ENCODE measurements at regions not wholly inside any gene's neighbourhood (a gene's known extent, or its start where the extent isn't known, plus 50 kb on each side); places are given as distances from the start of the nearest gene placed in this dataset.
"Not testable (repeated sequence)": the region's sequence is repeated elsewhere in the genome, so short reads cannot be mapped to it uniquely, and the experiment has no call there.

DNA sequence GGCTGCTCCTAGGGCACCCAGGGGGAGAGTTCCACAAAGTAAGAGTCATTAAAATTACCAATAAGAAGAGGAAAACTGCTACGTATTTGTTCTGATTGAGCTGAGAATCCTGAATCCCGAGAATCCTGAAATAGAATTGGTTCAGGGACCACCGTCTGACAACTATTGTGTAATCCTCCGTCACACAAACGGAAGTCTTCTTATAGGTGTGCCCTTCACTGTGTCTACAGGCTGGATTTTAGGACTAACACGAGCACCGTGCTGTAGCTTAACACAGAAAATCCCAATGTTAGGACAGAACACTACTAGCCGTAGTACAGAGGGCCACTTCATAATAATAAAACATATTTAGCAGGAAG lies 50.6 kb upstream of the RNF182 start:
- no peak for DNase-seq (ENCODE audit: low read depth)

DNA sequence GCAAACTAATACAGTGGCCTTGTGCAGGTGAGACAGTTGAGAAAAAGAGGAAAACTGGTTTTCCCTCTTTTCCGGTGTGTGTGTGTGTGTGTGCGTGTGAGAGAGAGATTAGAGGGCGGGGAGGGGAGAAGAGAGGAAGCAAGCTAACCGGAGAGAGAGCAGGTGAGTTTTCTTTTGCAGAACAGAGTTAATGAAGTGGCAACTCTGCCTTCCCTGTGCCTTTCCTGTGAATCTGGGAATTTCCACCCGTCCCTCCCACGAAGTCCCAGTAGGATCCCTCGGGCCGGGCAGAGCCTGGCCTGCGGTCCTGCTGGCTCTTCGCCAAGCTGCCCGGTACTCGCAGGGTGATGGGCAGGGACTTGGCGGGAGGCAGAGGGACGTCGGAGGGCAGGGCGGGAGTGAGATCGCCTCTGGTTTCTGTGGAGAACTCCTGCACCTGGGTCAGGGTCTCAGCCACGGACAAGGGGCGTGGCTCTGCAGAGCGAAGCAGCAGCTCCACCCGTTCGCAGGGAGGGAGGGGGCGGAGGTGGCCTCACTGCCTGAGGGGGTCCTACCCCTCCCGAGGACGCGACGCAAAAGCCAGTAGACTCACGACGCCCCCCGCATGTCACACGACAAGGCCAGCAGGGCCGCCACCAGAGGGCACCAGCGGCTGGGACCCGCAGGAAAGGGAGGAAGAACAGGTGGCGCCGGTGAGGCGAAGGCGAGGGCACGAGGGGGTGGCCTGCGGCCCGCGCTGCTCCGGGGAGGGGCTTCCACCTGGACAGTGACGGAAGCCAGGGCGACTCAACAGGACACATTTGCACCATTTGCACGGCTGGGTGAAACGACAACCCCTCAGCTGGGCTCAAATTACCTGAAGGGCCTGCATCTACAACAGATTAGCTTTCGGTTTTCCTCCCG lies 51.2 kb upstream of the RNF182 start:
- peak; percentile 56 for DNase-seq (ENCODE audit: low read depth)

DNA sequence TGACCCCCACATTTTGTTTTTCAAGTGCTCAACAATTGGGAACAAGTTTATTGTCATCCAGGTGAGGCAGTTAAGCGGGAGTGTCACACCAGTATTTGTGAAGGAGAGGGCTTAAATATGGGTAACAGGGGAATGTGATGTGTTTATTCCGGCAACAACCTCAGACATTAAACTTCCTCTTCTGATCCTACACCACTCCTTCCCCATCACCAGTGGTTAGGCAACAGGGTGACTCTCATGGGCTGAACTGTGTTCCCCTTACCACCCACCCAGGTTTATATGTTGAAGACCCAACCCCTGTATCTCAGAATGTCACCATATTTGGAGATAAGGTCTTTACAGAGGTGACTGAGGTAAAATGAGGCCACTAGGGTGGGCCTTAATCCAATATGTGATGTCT lies 52.1 kb upstream of the RNF182 start:
- DNase-seq (ENCODE audit: low read depth) = no peak

DNA sequence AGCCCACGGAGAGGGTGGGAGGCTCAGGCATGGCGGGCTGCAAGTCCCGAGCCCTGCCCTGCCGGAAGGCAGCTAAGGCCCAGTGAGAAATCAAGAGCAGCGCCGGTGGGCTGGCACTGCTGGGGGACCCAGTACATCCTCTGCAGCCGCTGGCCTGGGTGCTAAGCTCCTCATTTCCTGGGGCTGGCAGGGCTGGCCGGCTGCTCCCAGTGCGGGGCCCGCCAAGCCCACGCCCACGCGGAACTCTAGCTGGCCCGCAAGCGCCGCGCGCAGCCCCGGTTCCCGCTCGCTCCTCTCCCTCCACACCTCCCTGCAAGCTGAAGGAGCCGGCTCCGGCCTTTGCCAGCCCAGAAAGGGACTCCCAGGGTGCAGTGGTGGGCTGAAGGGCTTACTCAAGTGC lies 52.7 kb upstream of the RNF182 start:
- not testable (repeated sequence) for DNase-seq (ENCODE audit: low read depth)

DNA sequence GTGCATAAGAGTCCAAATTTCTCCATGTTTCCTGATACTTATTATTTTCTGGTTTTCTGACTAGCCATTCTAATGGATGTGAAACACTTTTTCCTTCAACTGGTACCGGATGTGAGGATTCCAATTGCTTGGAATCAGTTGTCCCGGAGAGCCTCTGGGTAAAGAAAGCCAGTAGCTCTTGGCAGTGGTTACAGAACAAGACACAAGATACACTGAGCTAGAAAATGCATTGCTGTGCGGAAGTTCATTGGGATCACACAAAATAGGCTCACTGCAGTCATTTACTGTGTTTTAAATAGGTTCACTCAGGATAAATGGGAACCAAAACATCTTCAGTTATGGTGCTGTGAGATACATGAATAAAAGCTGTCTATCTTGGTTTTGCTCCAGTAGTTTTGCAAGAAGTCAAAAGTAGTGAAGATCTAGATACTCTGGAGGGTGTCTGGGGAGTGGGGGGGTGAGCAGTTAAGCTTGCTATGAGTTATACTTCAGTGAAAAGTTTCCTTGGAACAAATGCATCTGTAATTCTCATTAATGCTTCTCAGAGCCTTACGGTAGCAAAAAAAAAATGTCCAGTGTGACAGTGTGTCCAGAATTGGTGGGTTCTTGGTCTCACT lies 54.4 kb upstream of the RNF182 start:
- DNase-seq (ENCODE audit: low read depth) = no peak

DNA sequence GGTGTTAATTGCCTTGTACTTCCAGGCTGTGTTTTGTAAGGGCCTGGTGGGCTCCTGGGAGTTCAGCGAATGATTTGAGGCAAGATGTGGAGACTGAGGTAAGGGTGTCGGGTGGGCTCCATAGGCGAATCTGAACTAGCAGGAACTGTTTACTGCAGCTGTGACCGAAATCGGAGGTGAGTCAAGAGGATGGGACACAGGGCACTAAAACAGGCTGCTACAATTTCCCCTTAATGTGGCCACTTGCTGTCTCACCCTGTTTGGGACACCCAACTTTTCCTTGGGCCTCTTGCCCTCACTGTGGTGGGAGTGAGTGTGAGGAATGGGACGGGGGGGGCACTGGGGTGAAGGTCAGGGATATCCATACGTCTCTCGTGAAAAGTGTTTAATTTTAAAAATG lies 53.9 kb upstream of the MCUR1 start:
- DNase-seq (ENCODE audit: low read depth) = no peak

DNA sequence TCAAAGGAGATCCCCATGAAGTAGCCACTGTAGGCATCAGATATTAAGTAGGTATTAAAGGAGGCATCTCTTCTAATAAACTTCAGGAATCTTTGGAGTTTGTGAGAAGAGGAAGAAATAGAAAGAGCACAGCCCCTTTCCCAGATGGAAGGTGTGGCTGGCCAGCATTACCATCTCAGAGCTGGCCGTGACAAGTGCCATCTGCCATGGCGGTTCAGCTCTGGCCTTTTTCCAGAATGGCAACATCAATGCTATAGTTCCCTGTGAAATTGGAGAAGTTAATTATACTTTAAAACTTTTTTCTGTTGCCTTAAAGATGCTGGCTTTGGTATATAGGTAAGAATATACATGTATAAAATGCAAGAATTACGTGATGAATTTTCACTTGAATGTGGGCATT lies 51.9 kb upstream of the MCUR1 start:
- no peak for DNase-seq (ENCODE audit: low read depth)

DNA sequence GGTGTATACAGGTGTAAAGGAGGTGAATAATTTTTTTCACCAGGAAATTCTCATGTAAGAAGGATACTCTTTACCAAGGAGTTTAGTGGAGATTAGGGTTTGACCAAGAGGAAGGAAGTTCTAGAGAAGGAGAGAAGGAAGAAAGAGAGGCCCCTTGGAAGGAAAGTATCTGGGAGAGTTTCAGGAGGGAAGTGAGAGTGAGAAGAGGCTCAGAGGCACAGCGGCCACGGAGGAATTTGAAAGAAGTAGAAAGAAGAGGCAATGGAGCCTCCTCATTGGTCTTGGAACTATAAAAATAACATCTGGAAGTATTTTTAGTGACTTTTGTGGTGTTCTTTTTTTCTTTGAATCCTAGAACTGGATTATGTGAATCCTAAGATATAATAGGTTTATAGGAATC lies 50.8 kb upstream of the MCUR1 start:
- DNase-seq (ENCODE audit: low read depth) = no peak

DNA sequence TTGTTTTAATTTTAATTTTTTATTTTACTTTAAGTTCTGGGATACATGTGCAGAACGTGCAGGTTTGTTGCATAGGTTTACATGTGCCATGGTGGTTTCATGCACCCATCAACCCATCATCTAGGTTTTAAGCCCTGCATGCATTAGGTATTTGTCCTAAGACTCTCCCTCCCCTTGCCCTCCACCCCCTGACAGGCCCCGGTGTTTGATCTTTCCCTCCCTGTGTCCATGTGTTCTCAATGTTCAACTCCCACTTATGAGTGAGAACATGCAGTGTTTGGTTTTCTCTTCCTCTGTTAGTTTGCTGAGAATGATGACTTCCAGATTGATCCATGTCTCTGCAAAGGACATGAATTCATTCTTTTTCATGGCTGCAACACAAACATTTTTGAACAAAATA lies 50.3 kb upstream of the MCUR1 start:
- not testable (repeated sequence) for DNase-seq (ENCODE audit: low read depth)
